ENCODE measurements at regions not wholly inside any gene's neighbourhood (a gene's known extent, or its start where the extent isn't known, plus 50 kb on each side); places are given as distances from the start of the nearest gene placed in this dataset.

DNA sequence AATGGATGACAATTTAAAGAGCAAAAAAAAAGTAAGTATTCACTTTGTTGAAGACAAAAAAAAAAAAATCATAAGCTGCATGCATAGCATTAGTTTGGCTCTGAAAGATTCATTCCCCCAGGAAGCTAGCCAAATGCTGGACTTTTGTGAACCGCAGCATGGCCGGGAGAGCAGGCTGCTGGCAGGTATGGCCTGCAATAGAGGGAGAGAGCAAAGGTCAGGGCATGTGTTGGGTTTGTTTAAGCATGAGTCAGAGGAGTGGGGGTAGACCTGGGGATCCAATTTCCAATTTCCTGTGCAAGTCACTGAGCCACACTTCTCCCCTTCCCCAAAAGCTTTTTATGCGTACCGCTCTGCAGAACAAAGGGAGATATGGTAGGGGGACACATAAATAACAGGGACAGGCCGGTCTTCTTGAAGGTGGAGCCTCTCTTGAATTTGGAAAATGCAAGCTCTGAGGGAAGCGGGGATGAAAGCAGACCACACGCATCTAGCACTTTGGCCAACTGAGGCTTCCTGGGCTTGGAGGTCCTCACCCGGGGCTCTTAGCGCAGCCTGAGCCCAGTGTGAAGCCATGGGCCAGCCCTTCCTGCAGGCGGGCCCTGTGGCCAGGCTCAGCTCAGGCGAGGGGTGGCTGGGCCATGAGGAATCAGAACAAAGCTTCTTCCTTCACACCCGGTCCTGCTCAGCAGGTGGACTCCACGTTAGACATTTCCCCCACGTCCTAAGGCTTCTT, 171.1 kb downstream of the TOMM20 start:
- peak overlapping the region; percentile 34 for H3K27ac ChIP-seq (ENCODE audit: low read depth, low read length)
- H3K9ac ChIP-seq (ENCODE audit: low read length): peak overlapping the region; percentile 10; the same call in 1 of the 2 replicates
- ATAC-seq (peak; percentile 90), DNase-seq (ENCODE audit: low read depth, low spot score) (peak; percentile 44)
- H3K9me3 ChIP-seq (ENCODE audit: control insufficient read depth in 1 of 2, insufficient read depth in 1 of 2, low read depth in 1 of 2, low read length in 2 of 2): no peaks in the 10 kb centered on the region
- POLR2A ChIA-PET: interaction anchor here (0.7 kb wide), 1 partner anchor 345 kb away, joined by 3 read pairs; no protein-coding TSS in a partner anchor
- 0 out of 4 replicates have a peak overlapping the region, but pooled peaks of 1 of the 2 experiments have one; percentile 2 for H3K4me3 ChIP-seq (replicated peaks in 1 of 2; ENCODE audit: low read depth in 1 of 2, low read length in 2 of 2)
- RAD21 ChIA-PET (ENCODE audit: low non-redundant PET in 1 of 2, low total read pairs in 2 of 2, uncharacterized antibody in 2 of 2, unreplicated experiment in 2 of 2): no interaction called here
- intact Hi-C loops (cut with micrococcal nuclease): no loop called here
- CTCF ChIA-PET: interaction anchor here (0.6 kb wide), 1 partner anchor 10 kb away, joined by 3 read pairs; no protein-coding TSS in a partner anchor
- H3K4me1 ChIP-seq (ENCODE audit: control insufficient read depth in 1 of 2, insufficient read depth in 2 of 2, low read length in 2 of 2): peaks cover 21 to 33% of the 10 kb centered on the region in 2 experiments
- H3K79me2 ChIP-seq (ENCODE audit: insufficient read depth, low read length): no peaks in the 10 kb centered on the region
- no peaks in the 10 kb centered on the region for H3K9me2 ChIP-seq (ENCODE audit: insufficient read depth)
- BruUV-seq (replicated peaks): no TSS peak
- H3K27me3 ChIP-seq (ENCODE audit: insufficient read depth, low read length): peaks cover 6% of the 10 kb centered on the region; the same call in 1 of the 2 replicates
- H3K36me3 ChIP-seq (ENCODE audit: control insufficient read depth in 1 of 2, insufficient read depth in 2 of 2, low read length in 2 of 2): no peaks in the 10 kb centered on the region
- H3K4me2 ChIP-seq (ENCODE audit: low read length): peak overlapping the region; percentile 56
- H4K20me1 ChIP-seq (ENCODE audit: insufficient read depth): no peaks in the 10 kb centered on the region
- no peak overlapping the region for H2AFZ ChIP-seq (ENCODE audit: low read depth, low read length, poor library complexity, severe bottlenecking)
- TF ChIP-seq POLR2A (IDR thresholded peaks at IDR 0.05; ENCODE audit: borderline replicate concordance, extremely low read depth, insufficient read depth, insufficient read length) (no peak), ELF1 (IDR thresholded peaks at IDR 0.05; ENCODE audit: borderline replicate concordance, low read depth) (no peak), SP1 (IDR thresholded peaks at IDR 0.05; ENCODE audit: low read depth) (peak; percentile 84), CBX3 (IDR thresholded peaks at IDR 0.05; ENCODE audit: low read depth) (peak; percentile 76), JUND (IDR thresholded peaks at IDR 0.05) (peak; percentile 87), EZH2 (IDR thresholded peaks at IDR 0.05) (no peak), POLR2AphosphoS5 (IDR thresholded peaks at IDR 0.05; ENCODE audit: low read depth, low read length) (peak; percentile 27; the same call in 1 of the 2 replicates), EZH2phosphoT487 (IDR thresholded peaks at IDR 0.05; ENCODE audit: borderline replicate concordance) (no peak), YY1 (IDR thresholded peaks at IDR 0.05; ENCODE audit: extremely low read depth, insufficient replicate concordance, low read depth, low read length) (no peak), ZFX (IDR thresholded peaks at IDR 0.05) (no peak), ZNF274 (IDR thresholded peaks at IDR 0.05; ENCODE audit: low read depth, low read length) (no peak), CEBPB (IDR thresholded peaks at IDR 0.05; ENCODE audit: low read depth) (peak; percentile 33; the same call in 1 of the 2 replicates), SRF (IDR thresholded peaks at IDR 0.05; ENCODE audit: low read depth) (peak; percentile 38; the same call in 1 of the 2 replicates), SIN3A (IDR thresholded peaks at IDR 0.05; ENCODE audit: low read depth) (0 out of 2 replicates have a peak, but pooled peaks have one; percentile 9)
- TF ChIP-seq, protein P1, sequence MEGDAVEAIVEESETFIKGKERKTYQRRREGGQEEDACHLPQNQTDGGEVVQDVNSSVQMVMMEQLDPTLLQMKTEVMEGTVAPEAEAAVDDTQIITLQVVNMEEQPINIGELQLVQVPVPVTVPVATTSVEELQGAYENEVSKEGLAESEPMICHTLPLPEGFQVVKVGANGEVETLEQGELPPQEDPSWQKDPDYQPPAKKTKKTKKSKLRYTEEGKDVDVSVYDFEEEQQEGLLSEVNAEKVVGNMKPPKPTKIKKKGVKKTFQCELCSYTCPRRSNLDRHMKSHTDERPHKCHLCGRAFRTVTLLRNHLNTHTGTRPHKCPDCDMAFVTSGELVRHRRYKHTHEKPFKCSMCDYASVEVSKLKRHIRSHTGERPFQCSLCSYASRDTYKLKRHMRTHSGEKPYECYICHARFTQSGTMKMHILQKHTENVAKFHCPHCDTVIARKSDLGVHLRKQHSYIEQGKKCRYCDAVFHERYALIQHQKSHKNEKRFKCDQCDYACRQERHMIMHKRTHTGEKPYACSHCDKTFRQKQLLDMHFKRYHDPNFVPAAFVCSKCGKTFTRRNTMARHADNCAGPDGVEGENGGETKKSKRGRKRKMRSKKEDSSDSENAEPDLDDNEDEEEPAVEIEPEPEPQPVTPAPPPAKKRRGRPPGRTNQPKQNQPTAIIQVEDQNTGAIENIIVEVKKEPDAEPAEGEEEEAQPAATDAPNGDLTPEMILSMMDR (IDR thresholded peaks at IDR 0.05 in 2 of 3, conservative IDR thresholded peaks at IDR 0.05 in 1 of 3; ENCODE audit: borderline replicate concordance in 1 of 3, insufficient read depth in 1 of 3, low read depth in 2 of 3, low read length in 2 of 3): no peak
- TF ChIP-seq, protein P2, sequence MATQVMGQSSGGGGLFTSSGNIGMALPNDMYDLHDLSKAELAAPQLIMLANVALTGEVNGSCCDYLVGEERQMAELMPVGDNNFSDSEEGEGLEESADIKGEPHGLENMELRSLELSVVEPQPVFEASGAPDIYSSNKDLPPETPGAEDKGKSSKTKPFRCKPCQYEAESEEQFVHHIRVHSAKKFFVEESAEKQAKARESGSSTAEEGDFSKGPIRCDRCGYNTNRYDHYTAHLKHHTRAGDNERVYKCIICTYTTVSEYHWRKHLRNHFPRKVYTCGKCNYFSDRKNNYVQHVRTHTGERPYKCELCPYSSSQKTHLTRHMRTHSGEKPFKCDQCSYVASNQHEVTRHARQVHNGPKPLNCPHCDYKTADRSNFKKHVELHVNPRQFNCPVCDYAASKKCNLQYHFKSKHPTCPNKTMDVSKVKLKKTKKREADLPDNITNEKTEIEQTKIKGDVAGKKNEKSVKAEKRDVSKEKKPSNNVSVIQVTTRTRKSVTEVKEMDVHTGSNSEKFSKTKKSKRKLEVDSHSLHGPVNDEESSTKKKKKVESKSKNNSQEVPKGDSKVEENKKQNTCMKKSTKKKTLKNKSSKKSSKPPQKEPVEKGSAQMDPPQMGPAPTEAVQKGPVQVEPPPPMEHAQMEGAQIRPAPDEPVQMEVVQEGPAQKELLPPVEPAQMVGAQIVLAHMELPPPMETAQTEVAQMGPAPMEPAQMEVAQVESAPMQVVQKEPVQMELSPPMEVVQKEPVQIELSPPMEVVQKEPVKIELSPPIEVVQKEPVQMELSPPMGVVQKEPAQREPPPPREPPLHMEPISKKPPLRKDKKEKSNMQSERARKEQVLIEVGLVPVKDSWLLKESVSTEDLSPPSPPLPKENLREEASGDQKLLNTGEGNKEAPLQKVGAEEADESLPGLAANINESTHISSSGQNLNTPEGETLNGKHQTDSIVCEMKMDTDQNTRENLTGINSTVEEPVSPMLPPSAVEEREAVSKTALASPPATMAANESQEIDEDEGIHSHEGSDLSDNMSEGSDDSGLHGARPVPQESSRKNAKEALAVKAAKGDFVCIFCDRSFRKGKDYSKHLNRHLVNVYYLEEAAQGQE (IDR thresholded peaks at IDR 0.05; ENCODE audit: low read depth): no peak
- TF ChIP-seq, protein P3, sequence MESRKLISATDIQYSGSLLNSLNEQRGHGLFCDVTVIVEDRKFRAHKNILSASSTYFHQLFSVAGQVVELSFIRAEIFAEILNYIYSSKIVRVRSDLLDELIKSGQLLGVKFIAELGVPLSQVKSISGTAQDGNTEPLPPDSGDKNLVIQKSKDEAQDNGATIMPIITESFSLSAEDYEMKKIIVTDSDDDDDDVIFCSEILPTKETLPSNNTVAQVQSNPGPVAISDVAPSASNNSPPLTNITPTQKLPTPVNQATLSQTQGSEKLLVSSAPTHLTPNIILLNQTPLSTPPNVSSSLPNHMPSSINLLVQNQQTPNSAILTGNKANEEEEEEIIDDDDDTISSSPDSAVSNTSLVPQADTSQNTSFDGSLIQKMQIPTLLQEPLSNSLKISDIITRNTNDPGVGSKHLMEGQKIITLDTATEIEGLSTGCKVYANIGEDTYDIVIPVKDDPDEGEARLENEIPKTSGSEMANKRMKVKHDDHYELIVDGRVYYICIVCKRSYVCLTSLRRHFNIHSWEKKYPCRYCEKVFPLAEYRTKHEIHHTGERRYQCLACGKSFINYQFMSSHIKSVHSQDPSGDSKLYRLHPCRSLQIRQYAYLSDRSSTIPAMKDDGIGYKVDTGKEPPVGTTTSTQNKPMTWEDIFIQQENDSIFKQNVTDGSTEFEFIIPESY (IDR thresholded peaks at IDR 0.05; ENCODE audit: extremely low read depth, insufficient replicate concordance, low read length): no peak
- TF ChIP-seq, protein P4, sequence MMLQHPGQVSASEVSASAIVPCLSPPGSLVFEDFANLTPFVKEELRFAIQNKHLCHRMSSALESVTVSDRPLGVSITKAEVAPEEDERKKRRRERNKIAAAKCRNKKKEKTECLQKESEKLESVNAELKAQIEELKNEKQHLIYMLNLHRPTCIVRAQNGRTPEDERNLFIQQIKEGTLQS (IDR thresholded peaks at IDR 0.05): no peak
- TF ChIP-seq, protein P5, sequence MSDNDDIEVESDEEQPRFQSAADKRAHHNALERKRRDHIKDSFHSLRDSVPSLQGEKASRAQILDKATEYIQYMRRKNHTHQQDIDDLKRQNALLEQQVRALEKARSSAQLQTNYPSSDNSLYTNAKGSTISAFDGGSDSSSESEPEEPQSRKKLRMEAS (IDR thresholded peaks at IDR 0.05): peak; percentile 52
